Endodermal cell (in vitro differentiated cells): ENCODE measurements at regions not wholly inside any gene's neighbourhood (a gene's known extent, or its start where the extent isn't known, plus 50 kb on each side); places are given as distances from the start of the nearest gene placed in this dataset.

Experiments
- DNase-seq: peaks from one replicate; pipeline ENCODE4 v3.0.0-alpha.2; 2017
- H3K27ac ChIP-seq: 2 replicates; pipeline ENCODE4 v1.5.1; 2013; ENCODE audit warnings: mild to moderate bottlenecking, low read depth, low read length, moderate library complexity
- H3K27me3 ChIP-seq: 2 replicates; pipeline ENCODE4 v1.6.1; 2013; ENCODE audit warnings: mild to moderate bottlenecking, low read length, moderate library complexity; ENCODE audit not compliant: insufficient read depth, control insufficient read depth, poor library complexity, severe bottlenecking
- H3K36me3 ChIP-seq: 2 replicates; pipeline ENCODE4 v1.7.0; 2013; ENCODE audit warnings: mild to moderate bottlenecking, low read length, moderate library complexity; ENCODE audit not compliant: control insufficient read depth, insufficient read depth
- H3K4me1 ChIP-seq: one replicate; pipeline ENCODE4 v1.7.0; 2013; ENCODE audit warnings: low read length; ENCODE audit not compliant: control insufficient read depth, insufficient read depth
- H3K4me3 ChIP-seq: 2 replicates; pipeline ENCODE4 v1.5.1; 2013; ENCODE audit warnings: mild to moderate bottlenecking, low read length, moderate library complexity
- H3K9ac ChIP-seq: 2 replicates; pipeline ENCODE4 v1.6.1; 2013; ENCODE audit warnings: mild to moderate bottlenecking, low read length, moderate library complexity; ENCODE audit not compliant: poor library complexity, severe bottlenecking; ENCODE audit errors: extremely low read depth
- H3K9me3 ChIP-seq: 2 replicates; pipeline ENCODE4 v1.6.1; 2013; ENCODE audit warnings: mild to moderate bottlenecking, low read length, moderate library complexity; ENCODE audit not compliant: control insufficient read depth
- H3K27ac Mint-ChIP-seq: 2 replicates; pipeline ENCODE4 v1.8.0; 2020; ENCODE audit warnings: mixed read lengths
- H3K27me3 Mint-ChIP-seq: 2 replicates; pipeline ENCODE4 v1.8.0; 2021; ENCODE audit warnings: mild to moderate bottlenecking, mixed read lengths; ENCODE audit not compliant: insufficient read depth
- H3K36me3 Mint-ChIP-seq: 2 replicates; pipeline ENCODE4 v1.8.0; 2020; ENCODE audit warnings: low read depth, mixed read lengths
- H3K4me1 Mint-ChIP-seq: 2 replicates; pipeline ENCODE4 v1.8.0; 2020; ENCODE audit warnings: mixed read lengths
- H3K4me3 Mint-ChIP-seq: 2 replicates; pipeline ENCODE4 v1.8.0; 2020; ENCODE audit warnings: mild to moderate bottlenecking, moderate library complexity, mixed read lengths
- H3K9me3 Mint-ChIP-seq: 2 replicates; pipeline ENCODE4 v1.8.0; 2020; ENCODE audit warnings: mild to moderate bottlenecking, mixed read lengths
- CTCF ChIP-seq: fragments of 200-600 bp; sonication (generic); conservative IDR thresholded peaks from 2 replicates; pipeline ENCODE4 v1.5.0; 2021; ENCODE audit warnings: antibody characterized with exemption, mild to moderate bottlenecking
- WGBS, 2 experiments: methylation state at CpG; one replicate each; pipeline versions ENCODE4 v1.1.5 to v1.1.7; 2013; ENCODE audit warnings: missing lambda C conversion rate in 2 of 2, mixed read lengths in 1 of 2; ENCODE audit not compliant: insufficient coverage in 1 of 2, insufficient read length in 1 of 2; 5-methylcytosine and 5-hydroxymethylcytosine counted together

- Histone ChIP-seq H3K4me1 (no peaks in the 10 kb centered on the region), H3K9me3 (peaks cover 12% of the 10 kb centered on the region), H3K27ac (no peak overlapping the region), H3K9ac (no peak overlapping the region), H3K36me3 (no peaks in the 10 kb centered on the region), H3K27me3 (no peaks in the 10 kb centered on the region), H3K4me3 (no peak overlapping the region)
- no peaks in the 10 kb centered on the region for H3K27me3 Mint-ChIP-seq
- TF ChIP-seq CTCF, result no peak
- H3K4me3 Mint-ChIP-seq, result no peak overlapping the region
- H3K27ac Mint-ChIP-seq, result no peak overlapping the region
- peaks cover 3% of the 10 kb centered on the region for H3K36me3 Mint-ChIP-seq
- no peak for DNase-seq
- peaks cover 3% of the 10 kb centered on the region for H3K4me1 Mint-ChIP-seq
- H3K9me3 Mint-ChIP-seq, result peaks cover 8% of the 10 kb centered on the region
- 88 to 93% methylated on average over 3 of the region's 3 CpGs for whole genome bisulfite sequencing, 2 experiments
Observed at GRCh38 chr20:39886650-39887190, 802.3 kb downstream of the MAFB start.

DNA sequence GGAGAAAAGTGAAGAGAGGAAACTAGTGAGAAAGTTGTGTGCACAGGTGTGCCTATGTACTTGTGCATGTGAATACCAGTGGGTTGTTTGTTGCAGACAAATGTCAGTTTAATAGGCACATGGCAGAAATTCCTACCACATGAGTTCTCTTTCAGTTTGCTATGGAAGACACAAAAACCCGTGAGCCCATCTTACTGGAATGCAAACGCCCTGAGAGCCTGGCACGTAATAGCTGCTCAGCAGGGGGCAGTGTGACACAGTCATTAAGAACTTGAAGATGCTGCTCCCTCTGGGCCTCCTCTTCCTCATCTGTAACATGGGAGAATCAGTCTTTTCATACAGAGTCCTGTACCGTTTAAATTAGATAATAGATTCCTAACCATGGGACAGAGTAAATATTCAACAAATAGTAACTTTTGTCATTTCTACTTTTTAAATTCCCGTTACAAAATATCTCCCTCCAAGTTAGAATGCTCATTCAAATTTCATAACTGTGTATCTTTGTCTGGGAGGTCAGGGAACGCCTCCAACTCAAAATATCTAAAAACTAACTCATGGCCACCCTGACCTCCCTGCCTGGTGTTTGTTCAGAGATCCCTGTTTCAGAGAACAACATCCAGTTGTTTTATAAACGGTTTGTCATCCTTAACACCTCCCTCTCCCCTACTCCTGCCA, 802.9 kb downstream of the MAFB start:
- no peaks in the 10 kb centered on the region for H3K27me3 Mint-ChIP-seq
- peaks cover 3% of the 10 kb centered on the region for H3K36me3 Mint-ChIP-seq
- peak; percentile 72 for TF ChIP-seq CTCF
- no peaks in the 10 kb centered on the region for H3K27me3 ChIP-seq
- H3K4me1 ChIP-seq, result no peaks in the 10 kb centered on the region
- H3K4me1 Mint-ChIP-seq, result peaks cover 3% of the 10 kb centered on the region
- H3K27ac Mint-ChIP-seq, result no peak overlapping the region
- WGBS, 2 experiments, result 71 to 76% methylated on average over 4 to 7 of the region's 7 CpGs
- no peak overlapping the region for H3K27ac ChIP-seq
- peaks cover 8% of the 10 kb centered on the region for H3K9me3 Mint-ChIP-seq
- H3K9ac ChIP-seq, result no peak overlapping the region
- no peak overlapping the region for H3K4me3 ChIP-seq
- no peak overlapping the region for H3K4me3 Mint-ChIP-seq
- DNase-seq, result peak; percentile 87
- no peaks in the 10 kb centered on the region for H3K36me3 ChIP-seq
- peaks cover 18% of the 10 kb centered on the region for H3K9me3 ChIP-seq

- DNase-seq, result no peak
- Mint-ChIP-seq H3K27me3 (no peaks in the 10 kb centered on the region), H3K27ac (no peak overlapping the region), H3K4me3 (no peak overlapping the region), H3K9me3 (peaks cover 8% of the 10 kb centered on the region), H3K4me1 (peaks cover 20% of the 10 kb centered on the region), H3K36me3 (peaks cover 3% of the 10 kb centered on the region)
- H3K9me3 ChIP-seq, result peaks cover 18% of the 10 kb centered on the region
- no peak overlapping the region for H3K27ac ChIP-seq
- H3K4me1 ChIP-seq, result peaks cover 11% of the 10 kb centered on the region
- WGBS, 2 experiments, result 90% methylated on average over 1 of the region's 1 CpG; no CpG with 5 or more reads in 1 of the 2 experiments
- H3K4me3 ChIP-seq, result no peak overlapping the region
- H3K36me3 ChIP-seq, result no peaks in the 10 kb centered on the region
- no peak overlapping the region for H3K9ac ChIP-seq
- no peak for TF ChIP-seq CTCF
- no peaks in the 10 kb centered on the region for H3K27me3 ChIP-seq
Observed at GRCh38 chr20:39882806-39883205, 806.2 kb downstream of the MAFB start.
